ENCODE measurements at regions not wholly inside any gene's neighbourhood (a gene's known extent, or its start where the extent isn't known, plus 50 kb on each side); places are given as distances from the start of the nearest gene placed in this dataset.
A peak's percentile ranks its signal among the peaks of the same experiment; 100 is the strongest.

GRCh38 chr18:24721388-24721787 is 261.0 kb downstream of the HRH4 start:
- no peak for TF ChIP-seq CTCF (IDR thresholded peaks at IDR 0.05; ENCODE audit: unreplicated experiment)
- Mint-ChIP-seq H3K27ac (ENCODE audit: unreplicated experiment) (no peak overlapping the region), H3K4me1 (ENCODE audit: low read depth, unreplicated experiment) (no peaks in the 10 kb centered on the region), H3K9me3 (ENCODE audit: low read depth, unreplicated experiment) (no peaks in the 10 kb centered on the region), H3K36me3 (ENCODE audit: insufficient read depth, unreplicated experiment) (no peaks in the 10 kb centered on the region), H3K4me3 (ENCODE audit: low read depth, unreplicated experiment) (no peak overlapping the region), H3K27me3 (ENCODE audit: unreplicated experiment) (peaks cover 39% of the 10 kb centered on the region)
- intact Hi-C loops (cut with micrococcal nuclease; ENCODE audit: unreplicated experiment) = loop anchor here (10.0 kb wide), 1 partner anchor 47 kb away; no protein-coding TSS in a partner anchor
- CTCF ChIA-PET = no interaction called here
- no TSS peak for BruUV-seq (replicated peaks)
- no peak for DNase-seq

- intact Hi-C loops (cut with micrococcal nuclease; ENCODE audit: unreplicated experiment) = loop anchor here (1.0 to 10.0 kb wide), 5 partner anchors 51 to 369 kb away; no protein-coding TSS in a partner anchor
- TF ChIP-seq CTCF (IDR thresholded peaks at IDR 0.05; ENCODE audit: unreplicated experiment) = no peak
- Mint-ChIP-seq H3K36me3 (ENCODE audit: insufficient read depth, unreplicated experiment) (no peaks in the 10 kb centered on the region), H3K9me3 (ENCODE audit: low read depth, unreplicated experiment) (no peaks in the 10 kb centered on the region), H3K27me3 (ENCODE audit: unreplicated experiment) (peaks cover 55% of the 10 kb centered on the region), H3K4me3 (ENCODE audit: low read depth, unreplicated experiment) (no peak overlapping the region), H3K27ac (ENCODE audit: unreplicated experiment) (no peak overlapping the region), H3K4me1 (ENCODE audit: low read depth, unreplicated experiment) (no peaks in the 10 kb centered on the region)
- no peak for DNase-seq
- CTCF ChIA-PET = interaction anchor here (1.1 to 1.7 kb wide), 4 partner anchors 126 to 238 kb away, joined by 4 to 14 read pairs (median 6); no protein-coding TSS in a partner anchor
- BruUV-seq (replicated peaks) = no TSS peak
These were observed 265.4 kb downstream of the HRH4 start for GRCh38 chr18:24725644-24726415.

- CTCF ChIA-PET = interaction anchor here (0.9 to 1.7 kb wide), 6 partner anchors 126 to 239 kb away, joined by 3 to 14 read pairs (median 5); no protein-coding TSS in a partner anchor
- peak; percentile 73 for TF ChIP-seq CTCF (IDR thresholded peaks at IDR 0.05; ENCODE audit: unreplicated experiment)
- Mint-ChIP-seq H3K4me3 (ENCODE audit: low read depth, unreplicated experiment) (no peak overlapping the region), H3K4me1 (ENCODE audit: low read depth, unreplicated experiment) (no peaks in the 10 kb centered on the region), H3K36me3 (ENCODE audit: insufficient read depth, unreplicated experiment) (no peaks in the 10 kb centered on the region), H3K9me3 (ENCODE audit: low read depth, unreplicated experiment) (no peaks in the 10 kb centered on the region), H3K27ac (ENCODE audit: unreplicated experiment) (no peak overlapping the region), H3K27me3 (ENCODE audit: unreplicated experiment) (peaks cover 45% of the 10 kb centered on the region)
- intact Hi-C loops (cut with micrococcal nuclease; ENCODE audit: unreplicated experiment) = loop anchor here (1.0 to 10.0 kb wide), 5 partner anchors 52 to 370 kb away; no protein-coding TSS in a partner anchor
- BruUV-seq (replicated peaks) = no TSS peak
- DNase-seq = peak; percentile 73
These were observed 266.5 kb downstream of the HRH4 start for GRCh38 chr18:24726727-24727492.

GRCh38 chr18:24727685-24728084 is 267.2 kb downstream of the HRH4 start:
- Mint-ChIP-seq H3K4me1 (ENCODE audit: low read depth, unreplicated experiment) (no peaks in the 10 kb centered on the region), H3K27me3 (ENCODE audit: unreplicated experiment) (peaks cover 41% of the 10 kb centered on the region), H3K27ac (ENCODE audit: unreplicated experiment) (no peak overlapping the region), H3K36me3 (ENCODE audit: insufficient read depth, unreplicated experiment) (no peaks in the 10 kb centered on the region), H3K9me3 (ENCODE audit: low read depth, unreplicated experiment) (no peaks in the 10 kb centered on the region), H3K4me3 (ENCODE audit: low read depth, unreplicated experiment) (no peak overlapping the region)
- intact Hi-C loops (cut with micrococcal nuclease; ENCODE audit: unreplicated experiment) = loop anchor here (2.0 to 10.0 kb wide), 3 partner anchors 53 to 370 kb away; no protein-coding TSS in a partner anchor
- no TSS peak for BruUV-seq (replicated peaks)
- TF ChIP-seq CTCF (IDR thresholded peaks at IDR 0.05; ENCODE audit: unreplicated experiment) = peak; percentile 23
- DNase-seq = no peak
- CTCF ChIA-PET = interaction anchor here (1.0 kb wide), 1 partner anchor 126 kb away, joined by 3 read pairs; no protein-coding TSS in a partner anchor
